ENCODE measurements at regions not wholly inside any gene's neighbourhood (a gene's known extent, or its start where the extent isn't known, plus 50 kb on each side); places are given as distances from the start of the nearest gene placed in this dataset.

GRCh38 chr1:218614031-218614430, 268.9 kb downstream of the TGFB2 start (continued):
- no peak for TF ChIP-seq CHD7 (IDR thresholded peaks at IDR 0.05; ENCODE audit: insufficient replicate concordance, low read length)
- no peak for TF ChIP-seq USF2 (IDR thresholded peaks at IDR 0.05; ENCODE audit: low read length)
- no peak for TF ChIP-seq EGR1 (IDR thresholded peaks at IDR 0.05; ENCODE audit: borderline replicate concordance, low read depth, low read length)
- TF ChIP-seq SP2 (IDR thresholded peaks at IDR 0.05; ENCODE audit: low read length) = no peak
- TF ChIP-seq E2F6 (IDR thresholded peaks at IDR 0.05) = no peak
- TF ChIP-seq BACH1 (IDR thresholded peaks at IDR 0.05; ENCODE audit: low read length) = no peak
- TF ChIP-seq CHD2 (IDR thresholded peaks at IDR 0.05; ENCODE audit: low read length) = no peak
- no peak for TF ChIP-seq TAF7 (optimal IDR thresholded peaks at IDR 0.05; ENCODE audit: borderline replicate concordance, low read depth, low read length)
- TF ChIP-seq KDM1A (IDR thresholded peaks at IDR 0.05; ENCODE audit: borderline replicate concordance, low read length) = no peak
